ENCODE measurements at regions not wholly inside any gene's neighbourhood (a gene's known extent, or its start where the extent isn't known, plus 50 kb on each side); places are given as distances from the start of the nearest gene placed in this dataset.

DNA sequence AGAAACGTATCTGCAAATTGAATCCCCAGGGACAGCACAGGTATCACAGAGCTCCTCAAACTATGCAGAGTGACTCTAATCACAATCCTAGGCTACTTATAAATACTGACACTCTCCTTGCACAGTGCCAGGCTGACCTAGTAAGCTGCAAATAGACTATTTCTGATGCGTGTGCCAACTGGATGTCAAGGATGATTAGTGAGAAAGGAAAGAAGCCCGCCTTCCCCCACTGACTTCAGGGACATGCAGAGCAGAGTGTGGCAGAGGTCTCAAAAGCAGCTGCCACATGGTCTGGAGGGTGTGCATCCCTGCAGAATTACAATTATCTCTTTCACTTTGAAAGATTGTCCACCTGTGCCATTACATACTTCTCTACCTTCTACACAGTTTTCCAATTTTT, 235.6 kb downstream of the CPS1 start:
- intact Hi-C loops (cut with DNase I) = no loop called here
- Histone ChIP-seq H3K27me3 (no peaks in the 10 kb centered on the region), H3K36me3 (no peaks in the 10 kb centered on the region), H3K9me3 (no peaks in the 10 kb centered on the region), H3K4me3 (no peak overlapping the region), H3K4me1 (no peaks in the 10 kb centered on the region), H3K27ac (no peak overlapping the region)
- FAIRE-seq = no peak
- ATAC-seq = peak in 2 of 4 donors; percentile 42 to 62
- WGBS, 2 donors = 15 to 25% methylated on average over 3 of the region's 3 CpGs
- TF ChIP-seq, protein P1, sequence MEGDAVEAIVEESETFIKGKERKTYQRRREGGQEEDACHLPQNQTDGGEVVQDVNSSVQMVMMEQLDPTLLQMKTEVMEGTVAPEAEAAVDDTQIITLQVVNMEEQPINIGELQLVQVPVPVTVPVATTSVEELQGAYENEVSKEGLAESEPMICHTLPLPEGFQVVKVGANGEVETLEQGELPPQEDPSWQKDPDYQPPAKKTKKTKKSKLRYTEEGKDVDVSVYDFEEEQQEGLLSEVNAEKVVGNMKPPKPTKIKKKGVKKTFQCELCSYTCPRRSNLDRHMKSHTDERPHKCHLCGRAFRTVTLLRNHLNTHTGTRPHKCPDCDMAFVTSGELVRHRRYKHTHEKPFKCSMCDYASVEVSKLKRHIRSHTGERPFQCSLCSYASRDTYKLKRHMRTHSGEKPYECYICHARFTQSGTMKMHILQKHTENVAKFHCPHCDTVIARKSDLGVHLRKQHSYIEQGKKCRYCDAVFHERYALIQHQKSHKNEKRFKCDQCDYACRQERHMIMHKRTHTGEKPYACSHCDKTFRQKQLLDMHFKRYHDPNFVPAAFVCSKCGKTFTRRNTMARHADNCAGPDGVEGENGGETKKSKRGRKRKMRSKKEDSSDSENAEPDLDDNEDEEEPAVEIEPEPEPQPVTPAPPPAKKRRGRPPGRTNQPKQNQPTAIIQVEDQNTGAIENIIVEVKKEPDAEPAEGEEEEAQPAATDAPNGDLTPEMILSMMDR (IDR thresholded peaks at IDR 0.05) = no peak
- DNase-seq = peak in 1 of 6 donors; percentile 10

DNA sequence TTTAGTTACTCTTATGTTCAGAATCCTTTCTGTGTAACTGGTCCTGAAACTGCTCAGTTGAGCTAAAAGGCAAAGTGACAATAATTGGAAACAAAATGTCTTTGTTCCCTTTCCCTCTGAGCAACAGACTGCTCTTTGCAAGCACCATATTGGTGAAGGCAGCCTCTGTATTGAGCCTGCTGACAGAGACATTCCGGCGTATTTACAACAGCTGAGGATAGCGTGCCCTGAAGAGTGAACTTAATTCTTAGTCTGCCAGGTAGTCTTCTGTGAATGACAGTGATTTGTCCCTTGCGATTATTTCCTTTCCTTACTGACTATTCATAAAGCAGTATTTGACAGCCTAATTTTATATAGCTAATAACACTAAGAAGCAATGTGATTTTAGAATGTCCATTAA, 239.1 kb downstream of the CPS1 start:
- no peaks in the 10 kb centered on the region for H3K36me3 ChIP-seq
- ATAC-seq = no peak
- 87 to 88% methylated on average over 4 of the region's 4 CpGs for WGBS, 2 donors

DNA sequence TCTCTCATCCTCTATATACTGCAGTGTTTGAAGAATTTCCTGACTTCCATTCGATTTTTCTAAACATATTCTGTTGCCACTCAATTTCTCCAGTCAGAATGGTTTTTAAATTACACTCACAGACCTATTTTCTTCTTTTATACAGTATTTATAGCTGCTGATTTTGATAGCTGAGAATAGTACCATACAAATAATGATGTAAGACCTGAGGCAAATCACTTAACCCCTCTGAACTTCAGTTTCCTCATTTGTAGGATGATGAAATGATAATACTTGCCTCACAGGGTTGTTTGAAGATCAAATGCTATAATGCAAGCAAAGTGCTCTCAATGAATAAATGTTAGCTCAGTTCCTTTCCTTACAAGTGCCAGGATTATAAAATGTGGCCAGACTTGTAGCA, 241.8 kb downstream of the CPS1 start:
- ATAC-seq = no peak
- TF ChIP-seq, protein P1 (IDR thresholded peaks at IDR 0.05) = no peak
- WGBS, 2 donors = 25 to 29% methylated on average over 1 of the region's 1 CpG

More for the DNA sequence above, 239.1 kb downstream of the CPS1 start:
- TF ChIP-seq, protein P1 (IDR thresholded peaks at IDR 0.05) = no peak
- intact Hi-C loops (cut with DNase I) = no loop called here
- H3K9me3 ChIP-seq = no peaks in the 10 kb centered on the region
- no peak for DNase-seq
- no peak for FAIRE-seq
- H3K27me3 ChIP-seq = no peaks in the 10 kb centered on the region
- no peaks in the 10 kb centered on the region for H3K4me1 ChIP-seq
- no peak overlapping the region for H3K27ac ChIP-seq
- no peak overlapping the region for H3K4me3 ChIP-seq

DNA sequence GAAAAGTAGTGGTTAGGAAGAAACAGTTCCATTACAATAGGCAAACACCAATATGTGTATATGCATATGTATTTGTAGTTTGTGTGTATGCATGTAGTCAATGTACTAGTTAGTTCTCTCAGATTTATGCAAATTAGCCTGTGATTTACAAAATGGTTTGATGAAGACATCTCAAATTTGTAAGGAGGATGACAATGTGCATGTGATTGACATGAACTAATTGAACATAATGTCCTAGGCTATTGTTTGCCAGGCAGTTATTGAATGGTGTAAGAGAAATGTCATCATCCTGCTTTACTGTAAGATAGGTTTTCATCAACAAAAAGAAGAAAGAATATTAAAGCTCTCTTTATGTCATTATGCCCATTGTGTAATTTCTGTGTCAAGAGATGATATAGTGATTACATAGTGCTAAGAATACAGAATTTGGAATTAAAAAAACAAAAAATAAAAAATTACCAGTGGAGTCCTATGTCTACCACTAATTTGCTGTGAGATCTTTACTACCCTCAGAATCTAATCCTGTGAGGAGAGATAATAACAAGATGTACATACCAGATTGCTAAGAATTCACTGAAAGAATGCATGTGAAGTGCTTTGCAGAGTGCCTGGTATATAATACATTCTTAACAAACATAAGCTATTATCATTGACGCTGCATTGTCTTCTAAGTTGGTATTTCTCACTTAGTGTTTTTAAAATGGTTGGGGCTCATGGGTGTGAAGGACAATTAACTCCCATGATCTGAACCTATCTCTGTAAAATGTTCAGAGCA, 258.0 kb downstream of the CPS1 start:
- Histone ChIP-seq H3K4me3 (no peak overlapping the region), H3K9me3 (no peaks in the 10 kb centered on the region), H3K4me1 (no peaks in the 10 kb centered on the region), H3K27ac (no peak overlapping the region), H3K36me3 (no peaks in the 10 kb centered on the region), H3K27me3 (no peaks in the 10 kb centered on the region)
- WGBS, 2 donors = 89 to 91% methylated on average over 1 of the region's 1 CpG
- TF ChIP-seq, protein P1 (IDR thresholded peaks at IDR 0.05) = no peak
- ATAC-seq (no peak), FAIRE-seq (no peak), DNase-seq (no peak)
- intact Hi-C loops (cut with DNase I) = no loop called here

More for the DNA sequence above, 241.8 kb downstream of the CPS1 start:
- Histone ChIP-seq H3K4me1 (no peaks in the 10 kb centered on the region), H3K36me3 (no peaks in the 10 kb centered on the region), H3K27me3 (no peaks in the 10 kb centered on the region), H3K4me3 (no peak overlapping the region), H3K27ac (no peak overlapping the region), H3K9me3 (no peaks in the 10 kb centered on the region)
- DNase-seq (no peak), FAIRE-seq (no peak)
- intact Hi-C loops (cut with DNase I) = no loop called here

DNA sequence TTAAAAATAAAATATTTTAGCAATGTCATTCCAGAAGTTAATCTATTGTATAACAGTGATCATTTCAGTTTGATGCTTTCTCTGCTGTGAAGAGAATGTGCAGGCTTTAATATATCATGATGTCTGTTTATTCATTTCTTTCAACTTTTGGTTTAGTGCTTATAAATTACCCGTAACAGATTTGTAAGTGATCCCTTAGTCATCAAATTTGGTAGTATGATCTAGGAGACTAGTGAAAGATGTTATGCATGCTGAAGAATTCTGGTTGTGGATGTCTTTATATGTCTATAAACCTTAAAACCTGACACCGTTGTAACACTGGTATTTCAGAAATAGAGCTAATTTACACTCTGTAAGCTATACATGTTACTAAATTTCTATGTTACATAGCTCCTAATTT, 260.4 kb downstream of the CPS1 start:
- no peaks in the 10 kb centered on the region for H3K4me1 ChIP-seq
- intact Hi-C loops (cut with DNase I) = no loop called here
- FAIRE-seq (no peak), ATAC-seq (no peak), DNase-seq (no peak)
- H3K4me3 ChIP-seq = no peak overlapping the region
- TF ChIP-seq, protein P1 (IDR thresholded peaks at IDR 0.05) = no peak
- WGBS, 2 donors = 89 to 91% methylated on average over 2 of the region's 2 CpGs
- no peak overlapping the region for H3K27ac ChIP-seq
- no peaks in the 10 kb centered on the region for H3K9me3 ChIP-seq
- no peaks in the 10 kb centered on the region for H3K36me3 ChIP-seq
- no peaks in the 10 kb centered on the region for H3K27me3 ChIP-seq
